ENCODE measurements at regions not wholly inside any gene's neighbourhood (a gene's known extent, or its start where the extent isn't known, plus 50 kb on each side); places are given as distances from the start of the nearest gene placed in this dataset.

DNA sequence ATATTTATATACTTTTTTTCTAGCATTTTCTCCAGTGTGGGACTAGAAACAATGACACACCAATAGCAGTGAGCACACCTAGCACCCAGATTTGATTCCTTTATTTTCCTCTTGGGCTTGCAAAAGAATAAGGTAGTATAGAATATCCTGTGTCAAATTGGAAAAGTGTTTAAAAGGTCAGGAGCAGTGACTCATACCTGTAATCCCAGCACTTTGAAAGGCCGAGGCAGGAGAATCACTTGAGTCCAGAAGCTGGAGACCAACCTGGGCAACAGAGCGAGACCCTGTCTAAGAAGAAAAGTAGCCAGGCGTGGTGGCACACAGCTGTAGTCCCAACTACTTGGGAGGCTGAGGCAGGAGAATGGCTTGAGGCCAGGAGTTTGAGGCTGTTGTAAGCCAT lies 53.8 kb upstream of the SGPP1 start:
- no peak for DNase-seq

GRCh38 chr14:63782683-63783389 lies 55.0 kb upstream of the SGPP1 start:
- no peak for DNase-seq

DNA sequence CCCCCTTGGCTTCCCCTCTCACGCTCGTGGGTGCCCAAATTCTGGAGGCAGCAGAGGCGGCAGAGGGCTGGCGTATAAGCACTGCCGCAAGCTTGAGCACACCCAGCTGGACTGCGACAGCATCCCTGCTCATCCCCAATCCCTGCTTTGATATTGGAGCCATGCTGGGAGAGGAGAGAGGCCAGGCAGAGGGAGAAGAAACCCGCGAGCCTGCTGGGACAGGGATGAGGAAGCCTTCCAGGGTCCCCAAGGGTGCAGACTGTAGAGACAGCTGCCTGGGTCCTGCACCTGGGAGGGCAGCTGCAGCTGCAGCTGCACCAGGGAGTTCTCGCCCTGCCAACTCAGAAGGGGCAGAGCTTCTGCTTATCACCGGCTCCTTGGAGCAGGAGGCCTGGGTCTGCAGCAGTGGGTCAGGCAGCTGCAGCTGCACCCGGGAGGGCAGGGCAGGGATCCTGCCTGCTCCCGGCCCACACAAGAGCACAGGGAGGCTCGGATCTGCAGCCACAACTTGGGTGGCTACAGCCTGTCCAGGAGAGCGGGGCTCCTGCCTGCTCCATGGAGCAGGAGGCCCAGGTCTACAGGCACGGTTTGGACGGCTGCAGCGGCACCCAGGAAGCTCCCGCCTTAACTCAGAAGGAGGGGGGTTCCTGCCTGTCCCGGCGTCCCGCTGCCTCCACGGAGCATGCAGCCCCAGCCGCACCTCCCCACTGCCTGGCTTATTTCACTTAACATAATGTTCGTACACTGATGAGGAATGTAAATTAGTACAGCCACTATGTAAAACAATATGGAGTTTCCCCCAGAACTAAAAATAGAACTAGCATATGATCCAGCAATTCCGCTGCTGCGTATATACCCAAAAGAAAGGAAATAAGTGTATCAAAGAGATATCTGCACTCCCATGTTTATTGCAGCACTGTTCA lies 60.4 kb upstream of the SGPP1 start:
- peak; percentile 33 for DNase-seq

GRCh38 chr14:63793376-63793775 lies 59.4 kb upstream of the SYNE2 start:
- DNase-seq, result no peak

DNA sequence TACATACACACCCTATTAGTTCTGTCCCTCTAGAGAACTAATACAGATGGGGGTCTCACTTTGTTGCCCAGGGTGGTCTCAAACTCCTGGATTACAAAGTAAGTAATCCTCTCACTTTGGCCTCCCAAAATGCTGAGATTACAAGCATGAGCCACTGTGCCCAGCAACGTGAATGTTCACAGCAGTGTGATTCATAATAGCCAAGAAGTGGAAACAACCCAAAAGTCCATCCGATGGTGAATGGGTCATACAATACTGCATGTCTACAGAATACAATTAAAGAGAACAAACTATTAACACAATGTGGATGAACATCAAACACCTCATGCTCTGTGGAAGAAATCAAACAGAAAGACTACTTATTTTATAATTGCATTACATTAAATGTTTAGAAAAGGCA lies 57.3 kb upstream of the SYNE2 start:
- DNase-seq, result no peak

- no peak for DNase-seq
Observed at GRCh38 chr14:63800083-63800482, 52.7 kb upstream of the SYNE2 start.

- DNase-seq, result no peak
Observed at GRCh38 chr14:63800651-63801375, 52.0 kb upstream of the SYNE2 start.

Measured in renal pelvis (tissue), 1 donor.